GM12878 (cell line): ENCODE measurements at regions not wholly inside any gene's neighbourhood (a gene's known extent, or its start where the extent isn't known, plus 50 kb on each side); places are given as distances from the start of the nearest gene placed in this dataset.

Experiments
- ATAC-seq: fragments of 200-7000 bp; cut with Tn5 transposase; 3 replicates; pipeline ENCODE4 v1.9.1; 2020; ENCODE audit warnings: mild to moderate bottlenecking, moderate library complexity
- BruUV-seq: library from RNA; stranded (reverse); fragments of 400-500 nt; replicated peaks from 2 replicates; lab custom pipeline; 2021; lab: Mats Ljungman, UMichigan
- CTCF ChIA-PET: fragments of 300-600 bp; sonication (Branson Sonifier 250); formaldehyde crosslinking; extraction: SDS; loops from one replicate; lab custom pipeline; 2021; ENCODE audit warnings: inconsistent platforms; lab: Yijun Ruan, JAX
- POLR2A ChIA-PET: fragments of 350-600 bp; formaldehyde crosslinking; extraction: SDS; loops from one replicate; lab custom pipeline; 2021; ENCODE audit warnings: inconsistent platforms; lab: Charles Lee
- RAD21 ChIA-PET: fragments of 300-600 bp; sonication (Branson Sonifier 250); formaldehyde crosslinking; loops from one replicate; lab custom pipeline; 2023; ENCODE audit warnings: antibody characterized with exemption; ENCODE audit not compliant: unreplicated experiment; lab: Charles Lee
- SMC1A ChIA-PET: fragments of 300-600 bp; sonication (Branson Sonifier 250); formaldehyde crosslinking; loops from one replicate; lab custom pipeline; 2023; ENCODE audit not compliant: unreplicated experiment, uncharacterized antibody; lab: Charles Lee
- DNase-seq: peaks from one replicate; pipeline ENCODE4 v3.0.0-alpha.2; 2011; ENCODE audit warnings: low read depth, low spot score
- FAIRE-seq: peaks from 3 replicates; lab custom pipeline; 2011; peaks lifted over from hg19 to GRCh38; lab: Jason Lieb, UNC
- H2AFZ ChIP-seq: 2 replicates; pipeline ENCODE4 v1.6.0; 2011; ENCODE audit warnings: low read depth, low read length, control low read depth; ENCODE audit not compliant: control insufficient read depth
- H3K27ac ChIP-seq: 2 replicates; pipeline ENCODE4 v1.5.1; 2011; ENCODE audit warnings: control low read depth; ENCODE audit not compliant: control insufficient read depth, insufficient read depth
- H3K27me3 ChIP-seq, 2 experiments: replicated peaks in 1 of 2; 2 replicates each; pipeline versions ENCODE4 v1.6.0 to v1.6.1; 2011; ENCODE audit warnings: low read length in 1 of 2; ENCODE audit not compliant: control insufficient read depth in 2 of 2, insufficient read depth in 2 of 2
- H3K36me3 ChIP-seq, 2 experiments: 2 replicates each; pipeline ENCODE4 v1.5.1; 2011; ENCODE audit warnings: low read length in 1 of 2; ENCODE audit not compliant: control insufficient read depth in 2 of 2, insufficient read depth in 2 of 2
- H3K4me1 ChIP-seq: 2 replicates; pipeline ENCODE4 v1.6.1; 2011; ENCODE audit warnings: mild to moderate bottlenecking, low read length, moderate library complexity, mixed read lengths; ENCODE audit not compliant: control insufficient read depth, insufficient read depth
- H3K4me2 ChIP-seq: 2 replicates; pipeline ENCODE4 v1.6.0; 2011; ENCODE audit warnings: control low read depth; ENCODE audit not compliant: control insufficient read depth, insufficient read depth
- H3K4me3 ChIP-seq: fragments of 200-600 bp; sonication (generic); 2 replicates; pipeline ENCODE4 v1.5.1; 2016
- H3K79me2 ChIP-seq: 2 replicates; pipeline ENCODE4 v1.6.0; 2011; ENCODE audit warnings: low read length; ENCODE audit not compliant: control insufficient read depth, insufficient read depth
- H3K9ac ChIP-seq: 2 replicates; pipeline ENCODE4 v1.8.0; 2011; ENCODE audit warnings: low read length, control low read depth, mixed read lengths; ENCODE audit not compliant: control insufficient read depth, insufficient read depth
- H3K9me3 ChIP-seq: replicated peaks from 3 replicates; pipeline ENCODE4 v1.5.1; 2011; ENCODE audit warnings: mild to moderate bottlenecking, low read length; ENCODE audit not compliant: control insufficient read depth, insufficient read depth
- H4K20me1 ChIP-seq: 2 replicates; pipeline ENCODE4 v1.6.0; 2011; ENCODE audit not compliant: control insufficient read depth, insufficient read depth
- BCL11A ChIP-seq: IDR thresholded peaks from 2 replicates; pipeline ENCODE4 v1.6.1; 2011; ENCODE audit warnings: low read depth, low read length
- ESRRA ChIP-seq: IDR thresholded peaks from 2 replicates; pipeline ENCODE4 v1.6.1; 2012; ENCODE audit warnings: mild to moderate bottlenecking, low read length, improper control_type of control experiment
- MLLT1 ChIP-seq: fragments of 450-650 bp; IDR thresholded peaks from 2 replicates; pipeline ENCODE4 v1.6.1; 2016; ENCODE audit warnings: mild to moderate bottlenecking
- MTA3 ChIP-seq: IDR thresholded peaks from 2 replicates; pipeline ENCODE4 v1.6.1; 2012; ENCODE audit warnings: low read length, inconsistent platforms, borderline replicate concordance
- NR2C2 ChIP-seq: IDR thresholded peaks from 2 replicates; pipeline ENCODE4 v1.6.1; 2011; ENCODE audit warnings: borderline replicate concordance, low read depth; ENCODE audit not compliant: control insufficient read depth, insufficient read length
- NR2F1 ChIP-seq: fragments of 450-650 bp; conservative IDR thresholded peaks from 2 replicates; pipeline ENCODE4 v1.6.1; 2017; ENCODE audit warnings: mild to moderate bottlenecking
- SIN3A ChIP-seq: IDR thresholded peaks from 2 replicates; pipeline ENCODE4 v1.6.1; 2012; ENCODE audit warnings: low read depth, low read length, improper control_type of control experiment
- TCF3 ChIP-seq: IDR thresholded peaks from 2 replicates; pipeline ENCODE4 v1.6.1; 2012; ENCODE audit warnings: low read depth, mild to moderate bottlenecking, low read length, borderline replicate concordance; ENCODE audit not compliant: insufficient read depth
- TCF7 ChIP-seq: IDR thresholded peaks from 2 replicates; pipeline ENCODE4 v1.6.1; 2014; ENCODE audit warnings: antibody characterized with exemption, borderline replicate concordance
- YBX1 ChIP-seq: fragments of 450-650 bp; IDR thresholded peaks from 2 replicates; pipeline ENCODE4 v1.6.1; 2016; ENCODE audit warnings: antibody characterized with exemption
- ZNF622 ChIP-seq: fragments of 450-650 bp; IDR thresholded peaks from 2 replicates; pipeline ENCODE4 v1.6.1; 2017; ENCODE audit warnings: mild to moderate bottlenecking, inconsistent platforms
- WGBS: methylation state at CpG from one replicate; pipeline ENCODE4 v1.1.6; 2016; ENCODE audit warnings: low lambda C conversion rate; ENCODE audit not compliant: insufficient replicate concordance, insufficient coverage; ENCODE audit errors: missing lambda C conversion rate; 5-methylcytosine and 5-hydroxymethylcytosine counted together
- in situ Hi-C: fragments of 300-500 bp; cut with MboI; formaldehyde crosslinking; loops from 9 replicates; pipeline ENCODE4 v1.14.3; 2018; ENCODE audit warnings: mixed read lengths
- intact Hi-C: fragments of 100-400 bp; cut with micrococcal nuclease; formaldehyde crosslinking; loops from one replicate; pipeline ENCODE4 v1.14.2; 2022; ENCODE audit not compliant: unreplicated experiment

GRCh38 chr21:35905096-35905962 lies 155.0 kb downstream of the SETD4 start:
- ChIA-PET CTCF (no interaction called here), SMC1A (interaction anchor here (0.7 kb wide), 1 partner anchor 12 kb away, joined by 3 read pairs; no protein-coding TSS in a partner anchor), POLR2A (no interaction called here), RAD21 (no interaction called here)
- H3K9me3 ChIP-seq: no peaks in the 10 kb centered on the region
- DNase-seq (no peak), ATAC-seq (no peak), FAIRE-seq (no peak)
- H4K20me1 ChIP-seq: no peaks in the 10 kb centered on the region
- H3K9ac ChIP-seq: no peak overlapping the region
- no peak overlapping the region for H2AFZ ChIP-seq
- H3K4me1 ChIP-seq: no peaks in the 10 kb centered on the region
- no peak overlapping the region for H3K4me3 ChIP-seq
- no peaks in the 10 kb centered on the region for H3K79me2 ChIP-seq
- no peaks in the 10 kb centered on the region for H3K36me3 ChIP-seq
- TF ChIP-seq NR2C2: no peak
- no peak for TF ChIP-seq MTA3
- no peak for TF ChIP-seq YBX1
- TF ChIP-seq NR2F1: no peak
- no TSS peak for BruUV-seq
- H3K27ac ChIP-seq: no peak overlapping the region
- H3K4me2 ChIP-seq: no peak overlapping the region
- in situ Hi-C loops: no loop called here
- intact Hi-C loops: no loop called here
- WGBS: 28% methylated on average over 11 of the region's 11 CpGs
- no peaks in the 10 kb centered on the region for H3K27me3 ChIP-seq

- FAIRE-seq: no peak
- WGBS: 39% methylated on average over 4 of the region's 4 CpGs
- in situ Hi-C loops: no loop called here
- Histone ChIP-seq H3K9ac (no peak overlapping the region), H3K4me3 (no peak overlapping the region), H3K4me2 (no peak overlapping the region), H3K27ac (no peak overlapping the region), H3K79me2 (no peaks in the 10 kb centered on the region), H3K36me3 (no peaks in the 10 kb centered on the region), H4K20me1 (no peaks in the 10 kb centered on the region)
- intact Hi-C loops: no loop called here
- ChIA-PET RAD21 (no interaction called here), CTCF (interaction anchor here (0.5 kb wide), 1 partner anchor 23 kb away, joined by 3 read pairs; no protein-coding TSS in a partner anchor), POLR2A (no interaction called here)
- TF ChIP-seq MTA3 (no peak), ESRRA (no peak), TCF7 (no peak), TCF3 (no peak), MLLT1 (no peak), ZNF622 (no peak), BCL11A (no peak), SIN3A (no peak)
- TF ChIP-seq, all 136 proteins: peak for 0
- no peaks in the 10 kb centered on the region for H3K9me3 ChIP-seq
- SMC1A ChIA-PET: no interaction called here
- no peak for ATAC-seq
- H2AFZ ChIP-seq: no peak overlapping the region
- no TSS peak for BruUV-seq
- no peaks in the 10 kb centered on the region for H3K27me3 ChIP-seq
- peaks cover 5% of the 10 kb centered on the region; the same call in 1 of the 2 replicates for H3K4me1 ChIP-seq
- no peak for DNase-seq
Observed at GRCh38 chr21:35900539-35900938, 159.8 kb downstream of the SETD4 start.
